Urinary bladder (tissue), 3 donors: ENCODE measurements at regions not wholly inside any gene's neighbourhood (a gene's known extent, or its start where the extent isn't known, plus 50 kb on each side); places are given as distances from the start of the nearest gene placed in this dataset.

Experiments
- DNase-seq: peaks from one replicate; pipeline ENCODE4 v3.0.0-alpha.2; 2015; ENCODE audit errors: extremely low spot score
- H3K27ac ChIP-seq: one replicate; pipeline ENCODE4 v1.5.1; 2013; ENCODE audit warnings: low read depth, mild to moderate bottlenecking, moderate library complexity
- H3K36me3 ChIP-seq: one replicate; pipeline ENCODE4 v1.6.1; 2013; ENCODE audit warnings: mild to moderate bottlenecking, moderate library complexity; ENCODE audit not compliant: insufficient read depth
- H3K4me1 ChIP-seq: one replicate; pipeline ENCODE4 v1.6.1; 2013; ENCODE audit warnings: mild to moderate bottlenecking, moderate library complexity; ENCODE audit not compliant: insufficient read depth
- H3K4me3 ChIP-seq: one replicate; pipeline ENCODE4 v1.5.1; 2013; ENCODE audit warnings: low read depth, low read length
- WGBS: extraction: QIAGEN DNeasy Blood & Tissue Kit; methylation state at CpG from one replicate; pipeline ENCODE4 v1.1.7; 2013; 5-methylcytosine and 5-hydroxymethylcytosine counted together
- donor health status: healthy with polysubstance abuse.
- donor health status: healthy.

DNA sequence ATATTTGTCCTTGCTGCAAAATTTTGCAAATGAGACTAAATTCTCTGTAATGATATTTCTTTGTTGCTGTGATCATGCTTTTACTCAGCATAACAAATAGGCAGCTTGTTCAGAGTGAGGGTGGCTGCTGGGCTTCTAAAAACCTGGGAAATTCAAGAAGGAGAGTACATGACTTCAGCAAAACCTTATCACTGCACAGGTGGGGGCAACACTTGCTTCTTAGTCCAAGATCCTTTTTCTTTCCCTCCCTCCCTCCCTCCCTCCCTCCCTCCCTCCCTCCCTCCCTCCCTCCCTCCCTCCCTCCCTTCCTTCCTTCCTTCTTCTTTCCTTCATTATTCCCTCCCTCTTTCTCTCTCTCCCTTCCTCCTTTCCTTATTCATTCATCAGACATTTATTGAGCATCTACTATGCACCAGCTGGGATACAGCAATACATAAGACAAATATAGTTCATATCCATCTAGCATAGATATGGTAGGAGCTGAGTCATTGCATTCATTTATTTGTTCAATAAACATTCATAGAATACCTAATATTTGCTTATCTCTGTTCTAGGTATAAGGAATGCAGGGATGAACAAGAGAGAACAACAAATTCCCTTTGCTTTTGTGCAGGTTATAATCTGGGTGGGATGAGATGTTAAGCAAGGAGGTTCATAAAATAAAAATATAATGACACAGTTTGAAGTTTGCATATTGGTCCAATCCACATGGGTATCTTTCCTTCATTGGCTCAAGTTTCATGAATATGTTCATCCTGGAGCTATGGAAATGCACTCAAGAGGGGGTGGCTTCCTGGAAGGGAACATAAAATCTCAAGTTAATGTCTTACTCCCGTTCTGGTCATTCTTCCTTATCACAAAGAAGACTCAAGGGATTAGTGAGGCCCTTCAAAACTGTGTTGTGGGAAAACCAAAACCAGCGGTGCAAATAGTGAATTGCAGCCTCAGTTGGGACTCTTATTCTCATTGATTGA, 210.7 kb downstream of the PDCD6IP start:
- no peaks in the 10 kb centered on the region for H3K4me1 ChIP-seq
- no peaks in the 10 kb centered on the region for H3K36me3 ChIP-seq
- WGBS = 39% methylated on average over 2 of the region's 2 CpGs
- no peak overlapping the region for H3K4me3 ChIP-seq
- no peak for DNase-seq
- no peak overlapping the region for H3K27ac ChIP-seq

DNA sequence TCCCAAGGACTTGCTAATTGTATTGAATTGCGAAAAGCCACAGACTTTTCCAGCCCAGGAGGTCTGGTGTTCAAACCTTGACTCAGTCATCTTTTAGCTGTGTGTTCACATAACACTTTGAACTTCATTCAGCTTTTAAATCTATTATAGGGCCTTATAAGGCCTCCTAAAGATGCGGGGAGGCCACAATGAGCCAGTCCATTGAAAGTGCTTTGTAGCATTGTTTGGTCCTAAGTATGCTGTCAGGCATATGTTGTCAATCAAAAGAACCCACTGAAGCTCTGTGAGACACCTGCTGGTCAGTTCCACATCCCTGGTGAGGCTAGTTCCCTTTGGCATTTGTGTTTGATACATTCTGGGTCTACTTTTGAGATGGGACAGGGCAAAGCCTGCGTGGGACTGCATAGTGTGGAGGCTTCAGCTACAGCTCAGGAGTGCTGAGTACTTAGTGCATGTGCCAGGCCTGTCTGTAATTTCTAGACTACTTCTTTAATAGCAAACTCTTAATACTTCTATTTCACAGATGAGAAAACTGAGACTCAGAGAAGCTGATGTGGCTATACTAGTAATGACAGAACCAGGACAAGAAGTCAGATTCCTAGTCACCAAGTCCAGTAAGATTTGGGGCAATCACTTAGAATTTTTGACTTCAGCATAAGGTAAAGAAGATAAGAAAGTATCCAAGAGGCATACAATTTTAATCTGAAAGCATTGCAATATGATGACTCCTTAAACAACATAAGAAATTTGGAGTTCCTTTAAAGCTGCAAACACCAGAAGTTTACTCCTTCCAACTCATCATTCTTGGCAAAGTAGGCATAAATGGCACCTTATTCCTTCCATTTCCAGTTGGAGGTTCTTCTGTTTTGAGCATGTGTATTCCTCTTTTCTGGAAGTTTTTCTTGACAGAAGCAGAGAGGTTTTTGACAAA, 213.0 kb downstream of the PDCD6IP start:
- 92% methylated on average over 3 of the region's 3 CpGs for WGBS
- DNase-seq = no peak
- Histone ChIP-seq H3K36me3 (no peaks in the 10 kb centered on the region), H3K4me3 (no peak overlapping the region), H3K27ac (no peak overlapping the region), H3K4me1 (no peaks in the 10 kb centered on the region)

DNA sequence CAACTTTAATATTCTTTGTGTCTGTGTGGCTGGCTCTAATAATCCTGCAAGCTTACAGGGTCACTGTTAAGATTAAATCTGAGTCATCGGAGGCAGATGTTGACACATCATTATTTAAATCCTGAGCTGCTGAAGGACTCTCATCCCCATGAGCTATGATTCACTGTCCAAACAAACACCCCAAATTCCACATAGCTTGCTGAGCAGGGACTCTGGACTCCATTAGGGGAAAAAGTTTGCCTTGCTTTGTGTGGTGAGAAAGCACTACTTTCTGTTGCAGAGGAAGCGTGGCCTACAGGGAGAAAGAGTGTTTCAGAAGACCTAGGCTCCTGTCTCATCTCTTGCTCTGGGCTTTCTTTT, 213.7 kb downstream of the PDCD6IP start:
- 41% methylated on average over 2 of the region's 2 CpGs for WGBS
- no peak overlapping the region for H3K27ac ChIP-seq
- H3K4me3 ChIP-seq = no peak overlapping the region
- no peaks in the 10 kb centered on the region for H3K4me1 ChIP-seq
- DNase-seq = no peak
- no peaks in the 10 kb centered on the region for H3K36me3 ChIP-seq

DNA sequence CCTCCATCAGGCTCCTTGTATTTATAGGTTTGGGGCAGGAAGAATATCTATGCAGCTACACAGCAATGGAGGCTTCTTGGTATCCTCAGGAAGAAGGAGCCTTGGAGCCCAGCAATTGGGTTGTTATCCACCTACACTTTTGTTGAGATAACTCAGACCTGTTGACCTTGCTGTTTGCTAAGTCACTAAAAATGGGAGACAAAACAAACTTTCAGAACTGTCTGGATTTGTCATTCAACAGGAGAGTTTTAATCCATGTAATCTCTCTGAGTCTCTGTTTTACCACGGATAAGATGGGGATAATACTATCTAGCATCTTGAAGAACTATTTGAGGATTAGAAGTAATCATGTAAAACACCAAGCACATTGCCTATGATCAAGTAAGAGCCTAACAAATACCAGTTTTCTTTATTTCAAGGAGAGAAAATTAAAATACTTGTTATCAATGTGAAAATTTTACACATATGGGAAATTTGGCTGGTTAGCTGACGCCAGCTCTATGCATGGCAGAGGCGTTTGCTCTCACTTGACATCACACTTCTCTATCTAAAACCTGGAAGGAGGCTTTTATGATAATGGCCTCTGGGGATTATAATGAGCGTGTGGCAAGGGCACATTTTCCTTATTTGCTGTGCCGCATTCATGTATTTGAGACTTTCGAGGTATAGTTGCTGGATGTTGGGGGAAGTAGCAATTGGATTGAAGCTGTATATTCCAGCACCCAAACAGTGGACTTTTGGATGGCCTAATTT, 215.6 kb downstream of the PDCD6IP start:
- H3K36me3 ChIP-seq = no peaks in the 10 kb centered on the region
- H3K4me1 ChIP-seq = no peaks in the 10 kb centered on the region
- DNase-seq = no peak
- H3K27ac ChIP-seq = no peak overlapping the region
- WGBS = 77% methylated on average over 6 of the region's 6 CpGs
- no peak overlapping the region for H3K4me3 ChIP-seq

DNA sequence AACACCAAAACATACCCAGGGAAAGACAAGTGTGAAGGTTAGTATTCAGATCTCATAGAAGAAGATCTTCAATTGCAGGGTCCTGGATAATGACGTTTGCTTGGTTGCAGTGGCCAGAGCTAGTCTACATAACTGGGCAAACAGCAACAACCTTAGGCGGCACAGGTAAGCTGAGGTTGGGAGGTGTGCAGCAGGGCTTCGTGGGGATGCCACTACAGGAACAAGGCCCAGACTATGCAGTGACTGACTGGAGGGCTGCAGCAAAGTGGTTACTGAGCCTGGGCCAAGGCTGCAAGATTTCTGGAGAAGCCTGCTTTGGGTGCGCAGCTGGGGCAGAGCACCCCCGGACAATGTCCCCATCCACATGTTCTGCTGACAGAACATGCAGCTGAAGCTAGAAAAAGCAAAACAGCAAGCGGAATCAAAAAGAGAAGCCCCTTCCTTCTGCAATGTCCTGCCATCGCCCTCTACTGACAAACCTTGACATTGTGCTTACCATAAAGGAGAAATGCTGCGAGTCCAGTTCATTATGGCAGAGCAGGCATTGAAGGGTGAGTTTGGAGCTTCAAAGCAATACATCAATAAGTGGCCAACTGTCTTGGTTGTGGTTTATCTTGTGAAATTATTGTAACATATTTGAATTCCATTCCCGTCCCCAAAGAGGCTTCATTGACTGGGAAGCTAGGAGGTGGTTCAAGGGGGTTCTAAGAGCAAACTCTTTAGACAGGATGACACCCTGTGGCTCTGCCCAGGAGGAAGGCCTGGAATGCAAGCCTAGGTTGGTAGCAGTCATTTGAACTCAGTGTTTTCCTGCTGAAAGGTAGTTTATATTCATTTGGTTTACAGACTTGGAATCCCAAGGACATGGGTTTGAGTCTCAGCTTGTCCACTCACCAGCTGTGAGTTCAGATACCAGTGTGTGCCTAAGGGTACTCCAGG, 217.0 kb downstream of the PDCD6IP start:
- H3K4me3 ChIP-seq = no peak overlapping the region
- no peaks in the 10 kb centered on the region for H3K4me1 ChIP-seq
- H3K27ac ChIP-seq = no peak overlapping the region
- H3K36me3 ChIP-seq = no peaks in the 10 kb centered on the region
- DNase-seq = no peak
- WGBS = 86% methylated on average over 9 of the region's 9 CpGs

DNA sequence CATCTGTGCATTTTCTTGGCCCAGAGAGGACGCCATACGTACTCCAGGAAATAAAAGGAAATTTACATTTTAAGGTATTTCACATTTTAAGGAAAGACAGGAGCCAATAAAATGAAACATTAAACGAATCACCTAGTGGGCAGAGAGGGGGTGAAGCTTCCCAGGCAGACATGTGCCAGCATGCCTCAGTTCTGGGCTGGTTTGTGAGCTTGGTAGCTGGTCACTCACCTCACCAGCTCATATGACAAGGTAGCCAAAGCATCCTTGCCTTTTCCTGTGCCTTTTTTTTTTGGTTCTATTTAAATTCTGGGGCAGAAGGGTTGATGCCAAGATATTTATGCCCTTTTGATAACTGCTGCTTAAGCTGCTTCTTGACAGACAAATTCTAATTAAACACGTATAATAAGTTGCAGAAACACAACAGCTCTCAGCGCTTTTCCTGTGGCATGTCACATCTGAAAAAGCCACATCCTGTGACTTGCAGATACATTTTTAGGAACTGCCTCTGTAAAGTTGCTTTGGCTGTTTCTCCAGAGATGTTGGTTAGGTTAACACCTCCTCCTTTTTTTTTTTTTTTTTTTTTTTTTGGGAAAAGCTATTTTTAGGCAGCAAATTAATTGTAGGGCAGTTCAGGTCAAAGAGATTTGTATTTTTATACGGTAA, 218.6 kb downstream of the PDCD6IP start:
- H3K4me1 ChIP-seq = no peaks in the 10 kb centered on the region
- WGBS = 63% methylated on average over 6 of the region's 6 CpGs
- H3K4me3 ChIP-seq = no peak overlapping the region
- no peak overlapping the region for H3K27ac ChIP-seq
- no peak for DNase-seq
- H3K36me3 ChIP-seq = no peaks in the 10 kb centered on the region

DNA sequence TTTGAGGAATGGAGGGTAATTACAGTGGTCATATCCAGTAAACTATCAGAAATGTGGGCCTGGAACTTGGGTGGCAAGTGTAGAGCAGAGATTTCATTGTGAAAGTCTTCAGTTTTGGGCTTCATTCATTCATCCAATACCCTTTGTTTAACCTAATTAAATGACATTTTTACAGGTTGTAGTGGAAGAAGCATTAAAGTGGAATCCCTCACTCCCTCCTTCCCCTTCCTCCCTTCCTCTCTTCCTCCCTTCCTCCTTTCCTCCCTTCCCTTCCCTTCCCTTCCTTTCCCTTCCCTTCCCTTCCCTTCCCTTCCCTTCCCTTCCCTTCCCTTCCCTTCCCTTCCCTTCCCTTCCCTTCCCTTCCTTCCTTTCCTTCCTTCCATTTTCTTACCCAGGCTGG, 219.3 kb downstream of the PDCD6IP start:
- no peak overlapping the region for H3K27ac ChIP-seq
- H3K36me3 ChIP-seq = no peaks in the 10 kb centered on the region
- H3K4me1 ChIP-seq = no peaks in the 10 kb centered on the region
- DNase-seq = no peak
- H3K4me3 ChIP-seq = no peak overlapping the region

DNA sequence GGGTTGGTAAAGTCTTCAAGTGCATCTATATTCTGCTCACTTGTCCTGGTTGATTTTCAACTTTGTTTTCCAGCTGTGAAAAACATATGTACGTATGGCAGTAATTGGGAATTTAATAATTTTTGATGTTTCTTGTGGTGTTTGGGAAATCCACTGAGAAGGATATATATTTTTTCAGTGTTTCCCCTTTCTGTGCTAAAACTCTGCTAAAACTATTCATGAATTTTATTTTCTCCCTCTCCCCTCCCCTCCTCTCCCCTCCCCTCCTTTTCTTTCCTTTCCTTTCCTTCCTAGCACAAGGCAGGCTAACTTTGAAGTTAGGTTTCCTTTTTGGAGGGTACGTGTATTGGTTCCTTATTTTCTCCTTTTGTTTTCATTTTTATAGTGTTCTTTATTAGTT, 220.7 kb downstream of the PDCD6IP start:
- no peaks in the 10 kb centered on the region for H3K4me1 ChIP-seq
- no peaks in the 10 kb centered on the region for H3K36me3 ChIP-seq
- H3K27ac ChIP-seq = no peak overlapping the region
- 83% methylated on average over 2 of the region's 2 CpGs for WGBS
- H3K4me3 ChIP-seq = no peak overlapping the region
- DNase-seq = no peak

DNA sequence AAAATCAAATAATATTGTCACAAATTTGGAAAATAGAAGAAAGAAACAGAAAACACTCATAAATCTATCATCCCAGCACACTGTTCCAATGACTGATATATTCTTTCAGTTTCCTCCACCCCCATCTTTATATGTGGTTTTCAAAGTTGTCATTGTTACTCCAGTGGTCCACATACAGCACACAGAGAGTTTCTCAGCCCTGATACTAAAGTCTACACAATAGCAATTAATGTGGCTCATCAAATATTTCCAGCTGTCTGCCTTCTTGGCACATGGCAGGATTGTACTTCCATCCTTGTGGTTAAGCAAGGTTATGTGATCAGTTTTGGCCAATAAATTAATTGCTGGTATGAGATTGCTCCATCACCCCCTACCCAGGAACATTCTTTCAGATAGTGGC, 221.7 kb downstream of the PDCD6IP start:
- H3K4me1 ChIP-seq = no peaks in the 10 kb centered on the region
- H3K36me3 ChIP-seq = no peaks in the 10 kb centered on the region
- H3K27ac ChIP-seq = no peak overlapping the region
- H3K4me3 ChIP-seq = no peak overlapping the region
- no peak for DNase-seq

DNA sequence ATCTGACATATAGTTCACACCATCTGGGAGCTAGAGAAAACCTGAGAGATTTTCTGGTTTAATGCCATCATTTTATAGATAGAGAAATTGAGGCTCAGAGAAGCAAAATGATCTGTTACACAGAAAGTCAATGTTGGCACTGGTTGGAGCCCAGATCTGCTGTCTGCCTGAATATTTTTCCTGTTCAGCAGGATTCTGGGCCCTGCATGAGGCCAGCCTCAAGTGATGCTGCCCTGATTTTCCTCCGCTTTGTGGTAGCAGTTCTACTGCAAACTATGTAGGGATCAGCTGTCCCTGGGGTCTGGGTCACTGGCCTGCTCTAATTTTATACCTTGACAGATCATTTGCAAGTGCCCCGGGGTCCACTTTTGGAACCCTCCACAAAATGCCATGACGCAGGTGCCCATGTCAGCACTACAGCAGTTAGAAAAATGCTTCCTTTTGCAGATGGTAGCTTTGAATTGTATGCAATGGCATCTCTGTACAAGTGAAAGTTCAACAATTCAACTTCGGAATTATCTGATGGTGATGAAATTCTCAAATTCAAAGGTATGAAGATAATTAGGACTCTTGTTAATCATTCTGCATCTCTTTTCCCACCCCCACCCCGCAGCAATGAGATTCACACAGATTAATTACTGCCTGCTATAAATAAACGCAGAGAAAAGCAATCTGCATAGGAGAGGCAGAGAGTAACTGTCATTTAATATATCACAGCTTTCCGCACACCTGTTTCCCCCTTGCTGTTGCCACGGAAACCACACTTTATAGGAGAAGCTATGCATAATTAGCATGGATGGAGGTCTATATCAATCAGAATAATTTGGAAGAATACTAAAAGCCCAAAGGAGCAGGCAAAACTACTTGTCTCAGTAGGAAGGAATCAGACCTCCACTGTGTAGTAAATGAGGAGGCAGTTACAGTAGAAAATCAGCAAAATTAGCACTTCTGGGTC, 222.6 kb downstream of the PDCD6IP start:
- H3K27ac ChIP-seq = no peak overlapping the region
- no peaks in the 10 kb centered on the region for H3K36me3 ChIP-seq
- WGBS = 76% methylated on average over 8 of the region's 8 CpGs
- no peaks in the 10 kb centered on the region for H3K4me1 ChIP-seq
- H3K4me3 ChIP-seq = no peak overlapping the region
- no peak for DNase-seq

DNA sequence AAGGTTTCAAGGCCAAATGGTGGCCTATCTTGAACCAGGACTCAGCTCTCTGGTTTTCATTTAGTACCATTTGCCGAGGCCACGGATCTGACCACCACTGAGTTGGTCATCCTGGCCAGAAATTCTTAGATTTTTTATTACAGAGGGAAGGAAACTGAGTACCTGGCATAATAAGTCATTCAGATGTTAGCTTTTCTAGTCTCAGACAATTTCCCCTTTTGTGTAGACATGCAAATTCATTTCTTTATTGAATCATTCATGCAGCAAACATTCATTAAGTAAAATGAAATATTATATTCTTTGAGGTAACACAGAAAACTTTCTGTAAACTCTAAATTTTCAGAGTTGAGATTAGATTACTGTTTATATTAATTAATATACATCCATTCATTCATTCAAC, 223.7 kb downstream of the PDCD6IP start:
- WGBS = 89% methylated on average over 2 of the region's 2 CpGs
- H3K36me3 ChIP-seq = no peaks in the 10 kb centered on the region
- no peak overlapping the region for H3K27ac ChIP-seq
- H3K4me1 ChIP-seq = no peaks in the 10 kb centered on the region
- H3K4me3 ChIP-seq = no peak overlapping the region
- DNase-seq = no peak
